H9 (cell line): ENCODE measurements at regions not wholly inside any gene's neighbourhood (a gene's known extent, or its start where the extent isn't known, plus 50 kb on each side); places are given as distances from the start of the nearest gene placed in this dataset.
A peak's percentile ranks its signal among the peaks of the same experiment; 100 is the strongest.

Experiments
- DNase-seq: peaks from one replicate; pipeline ENCODE4 v3.0.0-alpha.2; 2017
- H2AFZ ChIP-seq: one replicate; pipeline ENCODE4 v1.6.1; 2013; ENCODE audit warnings: mild to moderate bottlenecking, low read length, control low read depth, moderate library complexity
- H2AK5ac ChIP-seq: 2 replicates; pipeline ENCODE4 v1.6.1; 2013; ENCODE audit warnings: low read length, control low read depth, mixed read lengths; ENCODE audit not compliant: insufficient read length
- H2BK120ac ChIP-seq: one replicate; pipeline ENCODE4 v1.6.1; 2013; ENCODE audit warnings: low read depth, mild to moderate bottlenecking, low read length, control low read depth, inconsistent platforms; ENCODE audit not compliant: poor library complexity, severe bottlenecking
- H2BK12ac ChIP-seq: 2 replicates; pipeline ENCODE4 v1.6.1; 2013; ENCODE audit warnings: low read length, control low read depth, mixed read lengths, low read depth; ENCODE audit not compliant: insufficient read length
- H2BK15ac ChIP-seq: 2 replicates; pipeline ENCODE4 v1.6.1; 2013; ENCODE audit warnings: low read depth, low read length, control low read depth
- H2BK20ac ChIP-seq: one replicate; pipeline ENCODE4 v1.6.1; 2013; ENCODE audit warnings: low read depth, mild to moderate bottlenecking, low read length, control low read depth, inconsistent platforms; ENCODE audit not compliant: poor library complexity, severe bottlenecking
- H2BK5ac ChIP-seq: 2 replicates; pipeline ENCODE4 v1.6.1; 2013; ENCODE audit warnings: low read length, control low read depth, mixed read lengths; ENCODE audit not compliant: insufficient read length
- H3K14ac ChIP-seq: 2 replicates; pipeline ENCODE4 v1.6.1; 2013; ENCODE audit warnings: low read length, control low read depth; ENCODE audit not compliant: insufficient read depth
- H3K18ac ChIP-seq: 2 replicates; pipeline ENCODE4 v1.6.1; 2013; ENCODE audit warnings: low read depth, mild to moderate bottlenecking, mixed read lengths, low read length, control low read depth; ENCODE audit not compliant: insufficient read length
- H3K23ac ChIP-seq: 2 replicates; pipeline ENCODE4 v1.6.1; 2013; ENCODE audit warnings: low read length, control low read depth, mixed read lengths, low read depth; ENCODE audit not compliant: insufficient read length
- H3K23me2 ChIP-seq: 2 replicates; pipeline ENCODE4 v1.6.1; 2013; ENCODE audit warnings: low read depth, mild to moderate bottlenecking, mixed read lengths, low read length, control low read depth; ENCODE audit not compliant: insufficient read length, poor library complexity, severe bottlenecking
- H3K27ac ChIP-seq: 2 replicates; pipeline ENCODE4 v1.5.1; 2013; ENCODE audit warnings: low read length, control low read depth, mixed read lengths, low read depth; ENCODE audit not compliant: insufficient read length
- H3K27me3 ChIP-seq: 2 replicates; pipeline ENCODE4 v1.6.1; 2013; ENCODE audit warnings: low read length, control low read depth, inconsistent platforms; ENCODE audit not compliant: insufficient read depth
- H3K4ac ChIP-seq: 2 replicates; pipeline ENCODE4 v1.6.1; 2013; ENCODE audit warnings: low read depth, mild to moderate bottlenecking, control low read depth, inconsistent platforms, low read length, moderate library complexity
- H3K4me1 ChIP-seq: 2 replicates; pipeline ENCODE4 v1.6.1; 2013; ENCODE audit warnings: low read length, control low read depth, inconsistent platforms; ENCODE audit not compliant: insufficient read depth
- H3K4me2 ChIP-seq: 2 replicates; pipeline ENCODE4 v1.6.1; 2013; ENCODE audit warnings: low read length, control low read depth, mixed read lengths; ENCODE audit not compliant: insufficient read length, insufficient read depth
- H3K56ac ChIP-seq: 2 replicates; pipeline ENCODE4 v1.6.1; 2013; ENCODE audit warnings: low read depth, mild to moderate bottlenecking, mixed read lengths, low read length, control low read depth; ENCODE audit not compliant: insufficient read length
- H3K79me1 ChIP-seq: 2 replicates; pipeline ENCODE4 v1.6.1; 2013; ENCODE audit warnings: low read depth, mild to moderate bottlenecking, moderate library complexity, low read length, control low read depth, inconsistent platforms; ENCODE audit not compliant: insufficient read depth, poor library complexity, severe bottlenecking
- H3K79me2 ChIP-seq: 2 replicates; pipeline ENCODE4 v1.6.1; 2013; ENCODE audit warnings: low read length, control low read depth, inconsistent platforms; ENCODE audit not compliant: insufficient read depth
- H3K9ac ChIP-seq: 2 replicates; pipeline ENCODE4 v1.6.1; 2013; ENCODE audit warnings: low read length, control low read depth, mixed read lengths; ENCODE audit not compliant: insufficient read length; ENCODE audit errors: extremely low read depth
- H3K9me3 ChIP-seq: one replicate; pipeline ENCODE4 v1.6.1; 2013; ENCODE audit warnings: low read depth, low read length, inconsistent platforms; ENCODE audit not compliant: control insufficient read depth
- H3T11ph ChIP-seq: one replicate; pipeline ENCODE4 v1.6.1; 2013; ENCODE audit warnings: mild to moderate bottlenecking, low read length, control low read depth, inconsistent platforms
- H4K20me1 ChIP-seq: one replicate; pipeline ENCODE4 v1.6.1; 2013; ENCODE audit not compliant: control insufficient read depth, insufficient read length, insufficient read depth
- H4K5ac ChIP-seq: 2 replicates; pipeline ENCODE4 v1.6.1; 2013; ENCODE audit warnings: low read depth, mild to moderate bottlenecking, mixed read lengths, low read length, control low read depth; ENCODE audit not compliant: insufficient read length
- H4K8ac ChIP-seq: replicated peaks from 2 replicates; pipeline ENCODE4 v1.6.1; 2013; ENCODE audit warnings: low read length, control low read depth, mixed read lengths, low read depth; ENCODE audit not compliant: insufficient read length
- H4K91ac ChIP-seq: 2 replicates; pipeline ENCODE4 v1.6.1; 2013; ENCODE audit warnings: low read depth, mild to moderate bottlenecking, moderate library complexity, mixed read lengths, low read length, control low read depth; ENCODE audit not compliant: insufficient read length
- H3K27ac Mint-ChIP-seq, 3 experiments: 2 replicates in 2 of 3; 3 replicates in 1 of 3; pipeline ENCODE4 v1.8.0; 2020 to 2021; ENCODE audit warnings: mixed read lengths in 3 of 3, mild to moderate bottlenecking in 1 of 3, moderate library complexity in 1 of 3
- H3K27me3 Mint-ChIP-seq: 2 replicates; pipeline ENCODE4 v1.8.0; 2021; ENCODE audit warnings: low read depth, mild to moderate bottlenecking, moderate library complexity, mixed read lengths
- H3K36me3 Mint-ChIP-seq, 3 experiments: 2 replicates in 2 of 3; 3 replicates in 1 of 3; pipeline ENCODE4 v1.8.0; 2020 to 2021; ENCODE audit warnings: low read depth in 3 of 3, mixed read lengths in 3 of 3; ENCODE audit not compliant: insufficient read depth in 1 of 3
- H3K4me1 Mint-ChIP-seq, 2 experiments: 2 replicates each; pipeline ENCODE4 v1.8.0; 2020; ENCODE audit warnings: mixed read lengths in 2 of 2
- H3K4me3 Mint-ChIP-seq, 2 experiments: 2 replicates in 1 of 2; 3 replicates in 1 of 2; pipeline ENCODE4 v1.8.0; 2020 to 2021; ENCODE audit warnings: mild to moderate bottlenecking in 2 of 2, mixed read lengths in 2 of 2, moderate library complexity in 1 of 2
- H3K9me3 Mint-ChIP-seq, 2 experiments: 2 replicates in 1 of 2; 3 replicates in 1 of 2; pipeline ENCODE4 v1.8.0; 2020; ENCODE audit warnings: mild to moderate bottlenecking in 2 of 2, mixed read lengths in 2 of 2, moderate library complexity in 1 of 2
- CTCF ChIP-seq: fragments of 200-600 bp; sonication (generic); conservative IDR thresholded peaks from 3 replicates; pipeline ENCODE4 v1.8.0; 2021; ENCODE audit warnings: antibody characterized with exemption, mild to moderate bottlenecking
- WGBS: extraction: QIAGEN DNeasy Blood & Tissue Kit; methylation state at CpG from one replicate; pipeline ENCODE4 v1.1.7; 2013; ENCODE audit warnings: missing lambda C conversion rate, low lambda C conversion rate, mixed read lengths; ENCODE audit not compliant: insufficient read length; ENCODE audit errors: extremely low coverage; 5-methylcytosine and 5-hydroxymethylcytosine counted together

- H3K4me3 Mint-ChIP-seq = no peak overlapping the region
Measured at GRCh38 chr20:24804481-24805206, 144.4 kb upstream of the CST7 start.

More at GRCh38 chr20:24804481-24805206, 144.4 kb upstream of the CST7 start:
- Histone ChIP-seq H3T11ph (no peak overlapping the region), H2BK20ac (no peak overlapping the region), H3K9ac (no peak overlapping the region), H3K27me3 (no peaks in the 10 kb centered on the region), H2BK5ac (no peak overlapping the region), H3K23ac (no peak overlapping the region), H3K14ac (no peak overlapping the region), H4K20me1 (no peaks in the 10 kb centered on the region), H3K18ac (no peak overlapping the region), H4K8ac (no peak overlapping the region), H3K4me2 (no peak overlapping the region), H3K27ac (no peak overlapping the region), H3K79me2 (no peaks in the 10 kb centered on the region), H2AFZ (no peak overlapping the region), H3K4me1 (no peaks in the 10 kb centered on the region), H3K9me3 (no peaks in the 10 kb centered on the region), H3K56ac (no peak overlapping the region), H3K79me1 (no peaks in the 10 kb centered on the region), H3K23me2 (no peaks in the 10 kb centered on the region), H2BK120ac (no peak overlapping the region), H4K91ac (no peak overlapping the region), H2AK5ac (no peak overlapping the region), H2BK12ac (no peak overlapping the region), H2BK15ac (no peak overlapping the region), H3K4ac (no peak overlapping the region), H4K5ac (no peak overlapping the region)
- WGBS = no CpG with 5 or more reads among the region's 16 CpGs
- no peaks in the 10 kb centered on the region for H3K4me1 Mint-ChIP-seq
- no peak for DNase-seq
- no peak for TF ChIP-seq CTCF
- H3K9me3 Mint-ChIP-seq = no peaks in the 10 kb centered on the region
- H3K27ac Mint-ChIP-seq = peak overlapping the region in 1 of 3 experiments; percentile 29; a peak in 2 of 7 replicates
- H3K36me3 Mint-ChIP-seq = no peaks in the 10 kb centered on the region; a peak in 1 of 7 replicates
- H3K27me3 Mint-ChIP-seq = no peaks in the 10 kb centered on the region; the same call in 1 of the 2 replicates
